Activated CD4-positive, alpha-beta T cell treated with anti-CD3 and anti-CD28 coated beads for 1 hour (primary cell): ENCODE measurements at regions not wholly inside any gene's neighbourhood (a gene's known extent, or its start where the extent isn't known, plus 50 kb on each side); places are given as distances from the start of the nearest gene placed in this dataset.

Experiments
- DNase-seq: peaks from one replicate; pipeline ENCODE4 v3.0.0-alpha.2; 2020

DNA sequence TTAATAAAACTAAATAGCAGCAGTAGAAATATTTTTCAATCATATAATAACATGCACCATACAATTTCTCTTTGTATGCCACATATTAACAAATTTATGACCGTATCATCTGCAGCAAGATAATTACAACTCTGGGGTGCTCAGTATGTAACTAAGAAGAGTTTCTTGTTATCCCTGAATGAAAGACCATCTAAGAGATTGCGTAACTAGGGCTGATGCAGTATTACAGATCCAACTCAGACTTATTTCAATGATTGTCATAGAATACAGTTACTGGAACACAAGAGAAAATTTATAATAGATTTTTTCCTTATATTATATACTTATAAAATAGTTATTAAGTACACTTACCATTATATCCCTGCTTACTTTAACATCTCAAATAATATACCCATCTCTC is 305.1 kb downstream of the SLITRK1 start:
- no peak for DNase-seq

DNA sequence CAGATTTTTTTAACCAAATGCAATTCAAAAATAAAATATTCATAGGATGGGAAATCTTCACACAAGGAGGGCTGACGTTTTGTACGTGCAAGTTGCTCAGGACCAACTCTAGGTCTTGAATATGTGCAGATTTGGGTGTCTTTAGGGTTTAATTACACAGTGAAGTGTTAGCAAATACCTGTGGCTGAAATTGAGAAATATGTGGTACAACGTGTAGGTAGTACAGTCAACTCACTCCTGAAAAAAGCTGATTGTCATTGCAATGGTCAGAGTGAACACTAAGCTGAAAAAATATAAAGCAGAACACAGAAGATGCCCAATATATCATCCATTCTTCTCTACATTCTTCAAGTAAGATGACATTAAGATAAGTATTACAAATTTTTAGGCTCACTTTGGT is 314.3 kb downstream of the SLITRK1 start:
- DNase-seq: no peak

DNA sequence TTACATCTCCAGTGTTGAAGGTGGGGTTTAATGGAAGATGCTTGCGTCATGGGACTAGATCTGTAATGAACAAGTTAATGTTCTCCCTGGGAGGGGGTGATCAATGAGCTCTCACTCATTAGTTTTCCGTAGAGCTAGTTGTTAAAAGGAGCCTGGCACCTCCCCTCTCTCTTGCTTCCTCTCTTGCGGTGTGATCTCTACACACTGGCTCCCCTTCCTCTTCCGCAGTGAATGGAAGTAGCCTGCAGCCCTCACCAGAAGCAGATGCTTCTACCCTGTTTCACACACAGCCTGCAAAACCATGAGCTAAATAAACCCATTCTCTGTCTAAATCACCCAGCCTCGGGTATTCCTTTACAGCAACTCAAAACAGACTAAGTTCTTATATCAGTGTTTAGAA is 318.8 kb downstream of the SLITRK1 start:
- no peak for DNase-seq

DNA sequence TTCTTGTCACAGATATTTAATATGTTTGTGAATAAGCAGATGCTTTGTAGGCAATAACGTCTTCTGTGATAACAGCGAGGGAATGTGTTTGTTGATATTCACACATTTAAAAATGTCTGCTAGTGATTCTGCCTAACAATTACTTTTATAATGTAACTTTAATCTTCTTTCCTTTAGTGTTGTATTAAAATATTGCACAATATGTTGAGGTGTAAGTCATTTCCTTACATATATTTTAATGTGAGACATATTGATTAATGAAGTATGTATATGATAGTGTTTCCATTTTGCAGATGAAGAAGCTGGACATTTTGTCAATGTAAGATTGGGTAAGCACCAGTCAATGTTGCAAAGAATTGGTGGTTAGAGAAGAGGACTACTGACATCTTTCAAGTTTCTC is 324.4 kb downstream of the SLITRK1 start:
- DNase-seq: no peak

DNA sequence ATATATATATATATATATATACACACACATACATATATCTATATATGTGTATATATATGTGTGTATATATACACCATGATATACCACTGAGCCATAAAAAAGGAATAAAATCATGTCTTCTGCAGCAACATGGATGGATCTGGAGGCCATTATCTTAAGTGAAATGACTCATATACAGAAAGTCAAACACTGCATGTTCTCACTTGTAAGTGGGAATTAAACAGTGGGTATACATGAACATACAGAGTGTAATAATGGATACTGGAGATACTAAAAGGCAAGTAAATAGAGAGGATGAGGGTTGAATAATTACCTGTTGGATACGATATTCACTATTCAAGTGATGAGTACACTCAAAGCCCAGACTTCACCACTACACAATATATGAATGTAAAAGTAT is 332.6 kb downstream of the SLITRK1 start:
- DNase-seq: no peak

DNA sequence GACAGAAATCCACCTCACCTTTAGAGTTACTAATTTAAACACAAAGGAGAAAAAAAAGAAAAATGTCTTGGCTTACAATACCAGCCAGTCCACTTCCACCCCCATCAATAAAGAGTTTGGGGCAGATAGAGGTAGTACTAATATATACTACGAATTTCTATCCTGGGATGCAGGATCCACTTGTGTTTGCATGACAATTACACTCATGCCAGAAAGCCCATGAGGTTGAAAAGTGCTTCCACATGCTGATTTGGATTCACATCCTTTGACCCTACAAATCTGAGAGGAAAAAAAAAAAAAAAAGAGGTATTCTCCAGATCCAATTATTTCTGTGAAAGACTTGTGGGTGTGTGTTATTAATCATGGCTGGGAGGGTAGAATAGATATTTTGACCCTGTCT is 335.2 kb downstream of the SLITRK1 start:
- DNase-seq: no peak

DNA sequence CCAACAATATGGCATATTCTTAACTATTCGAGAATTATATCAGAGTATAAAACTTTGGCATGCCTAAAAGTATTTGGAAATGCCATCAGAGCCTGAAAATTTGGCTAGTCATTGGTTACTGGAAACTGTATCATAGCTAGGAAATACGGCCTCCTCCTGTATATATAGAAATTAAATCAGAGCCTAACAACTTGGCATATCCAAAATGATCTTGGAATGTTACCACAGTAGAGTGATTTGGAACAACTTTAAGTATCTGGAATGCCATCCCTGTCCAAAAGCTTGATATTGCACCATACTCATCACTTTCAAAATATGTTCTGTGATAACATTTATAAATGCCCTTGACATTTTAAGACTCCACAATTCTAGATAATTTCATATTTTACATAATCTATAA is 335.8 kb downstream of the SLITRK1 start:
- no peak for DNase-seq

DNA sequence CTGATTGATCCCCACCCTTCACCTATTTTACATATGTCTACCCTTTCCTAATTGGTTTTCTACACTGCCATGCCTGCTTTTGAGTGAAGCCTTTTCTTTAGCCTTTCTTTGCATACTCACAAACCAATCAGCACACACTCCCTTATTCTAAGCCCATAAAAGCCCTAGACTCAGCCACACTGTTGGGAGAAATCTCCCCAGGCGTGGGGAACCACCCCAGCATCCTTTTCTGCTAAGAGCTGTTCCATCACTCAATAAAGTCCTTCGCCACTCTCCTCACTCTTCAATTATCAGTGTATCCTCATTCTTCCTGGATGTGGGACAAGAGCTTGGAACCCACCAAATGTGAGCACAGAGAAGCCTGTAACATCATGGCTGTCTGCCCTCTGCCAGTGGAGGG is 343.6 kb downstream of the SLITRK1 start:
- DNase-seq: no peak

DNA sequence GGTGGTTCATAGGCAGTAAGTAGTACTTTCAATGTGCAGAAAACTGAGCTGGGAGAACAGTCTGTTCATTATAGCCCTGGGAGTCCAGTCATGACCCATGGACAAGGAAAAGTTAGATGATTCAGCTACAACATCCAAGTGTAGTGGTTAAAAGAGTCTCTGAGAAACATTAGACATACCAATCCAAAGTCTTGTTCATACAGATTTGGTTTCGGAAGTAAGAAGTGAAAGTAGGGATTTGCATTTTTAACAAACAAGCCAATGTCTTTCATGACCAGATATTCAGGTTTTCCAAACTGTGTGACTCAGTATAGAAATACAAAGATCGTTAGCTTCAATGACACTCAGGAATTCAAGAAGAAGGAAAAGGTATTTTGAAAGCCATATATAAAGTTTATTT is 345.3 kb downstream of the SLITRK1 start:
- DNase-seq: no peak

DNA sequence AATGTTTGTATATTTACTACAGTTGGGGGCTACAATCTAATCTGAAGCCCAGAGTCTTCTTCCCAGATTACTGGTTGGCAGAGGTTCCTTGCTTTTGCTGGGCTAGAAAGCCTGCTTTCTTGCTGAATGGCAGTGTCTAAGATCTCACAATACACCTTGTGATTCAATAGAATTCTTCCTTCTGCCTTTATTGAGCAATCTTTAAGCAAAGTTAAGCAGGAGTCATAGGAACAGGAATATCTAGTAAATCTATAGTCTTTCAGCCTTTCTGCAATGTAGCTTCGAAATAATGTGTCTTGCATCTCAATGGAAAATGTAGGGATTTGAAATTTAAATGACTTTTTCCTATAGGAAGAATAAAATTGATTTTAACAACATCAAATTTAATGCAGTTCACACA is 346.1 kb downstream of the SLITRK1 start:
- DNase-seq: no peak

DNA sequence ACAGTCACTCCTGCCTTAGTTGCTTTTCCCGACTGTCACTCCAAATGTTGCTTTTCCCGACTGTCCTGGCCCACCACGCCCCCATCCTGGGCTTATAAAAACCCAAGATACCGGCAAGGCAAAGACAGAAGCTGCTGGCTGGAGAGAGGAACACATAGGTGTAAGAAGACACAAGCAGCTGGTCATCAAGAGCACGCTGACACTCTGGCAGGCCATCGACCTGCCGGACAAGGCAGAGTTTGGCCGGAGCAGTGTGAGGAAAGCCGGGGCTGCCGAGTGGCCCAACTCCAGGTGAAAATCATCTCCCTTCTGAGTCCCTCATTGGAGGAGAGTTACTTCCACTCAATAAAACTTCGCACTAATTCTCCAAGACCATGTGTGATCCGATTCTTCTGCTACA is 349.5 kb downstream of the SLITRK1 start:
- no peak for DNase-seq

DNA sequence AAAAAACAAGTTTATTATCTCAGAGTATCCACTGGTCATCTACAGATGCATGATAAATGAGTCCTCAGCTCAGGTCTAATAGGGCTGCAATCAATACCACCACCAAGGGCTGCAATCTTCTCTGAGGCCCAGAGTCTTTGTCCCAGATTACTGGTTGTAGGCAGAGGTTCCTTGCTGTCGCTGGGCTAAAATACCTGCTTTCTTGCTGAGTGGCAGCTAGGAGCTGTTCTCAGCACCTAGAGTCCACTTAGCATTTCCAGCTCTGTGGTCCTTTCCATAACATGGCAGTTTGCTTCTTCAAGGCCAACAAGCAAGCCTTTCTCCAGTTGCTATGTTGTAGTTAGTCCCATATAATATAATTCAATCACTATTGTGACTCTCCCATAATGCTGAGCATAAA is 351.3 kb downstream of the SLITRK1 start:
- no peak for DNase-seq

DNA sequence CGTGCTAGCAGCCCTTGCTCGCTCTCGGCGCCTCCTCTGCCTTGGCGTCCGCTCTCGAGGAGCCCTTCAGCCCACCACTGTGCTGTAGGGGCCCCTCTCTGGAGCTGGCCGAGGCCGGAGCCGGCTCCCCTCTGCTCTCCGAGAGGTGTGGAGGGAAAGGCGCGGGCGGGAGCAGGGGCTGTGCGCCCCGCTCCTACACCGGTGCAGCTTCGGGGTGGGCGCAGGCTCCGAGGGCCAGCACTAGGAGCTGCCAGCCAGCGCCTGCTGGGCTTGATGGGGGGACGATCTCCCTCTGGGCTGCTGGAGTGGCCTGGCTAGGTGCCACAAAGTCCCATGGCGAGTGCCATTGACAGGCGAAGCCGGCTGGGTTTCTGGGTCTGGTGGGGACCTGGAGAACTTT is 365.5 kb downstream of the SLITRK1 start:
- DNase-seq: no peak

DNA sequence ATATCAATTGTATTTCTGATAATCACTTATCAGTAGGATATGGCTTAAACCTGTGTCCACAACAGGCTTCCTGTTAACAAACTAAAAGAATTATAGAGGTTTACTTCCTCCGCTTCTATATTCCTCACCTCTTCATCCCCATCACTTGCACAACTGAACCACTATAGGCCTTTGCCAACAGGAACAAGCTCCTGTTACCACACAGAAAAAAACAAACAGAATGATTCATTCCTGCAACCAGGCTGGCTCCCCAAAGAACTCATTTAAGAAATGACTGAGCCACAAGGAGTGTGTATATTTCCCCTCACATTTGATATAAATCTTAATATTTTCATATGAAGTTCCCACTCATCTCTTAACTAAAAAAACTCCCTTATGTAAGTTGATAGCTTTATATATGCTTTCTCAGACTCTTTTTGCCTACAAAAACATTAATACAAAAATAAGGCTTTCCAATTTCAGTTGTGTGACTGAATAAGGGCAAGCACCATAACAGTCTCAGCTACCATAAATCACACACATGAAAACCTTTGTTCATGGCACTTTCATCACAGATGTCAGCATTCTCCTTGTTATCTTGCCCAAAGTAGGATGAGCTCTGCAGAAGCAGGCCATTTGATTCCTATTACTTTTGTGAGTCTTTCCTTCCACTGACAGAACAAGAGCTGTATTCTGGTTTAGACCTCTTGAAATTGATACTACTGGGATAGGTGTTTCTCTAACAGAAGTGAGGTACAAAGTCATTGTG is 366.8 kb downstream of the SLITRK1 start:
- DNase-seq: no peak

DNA sequence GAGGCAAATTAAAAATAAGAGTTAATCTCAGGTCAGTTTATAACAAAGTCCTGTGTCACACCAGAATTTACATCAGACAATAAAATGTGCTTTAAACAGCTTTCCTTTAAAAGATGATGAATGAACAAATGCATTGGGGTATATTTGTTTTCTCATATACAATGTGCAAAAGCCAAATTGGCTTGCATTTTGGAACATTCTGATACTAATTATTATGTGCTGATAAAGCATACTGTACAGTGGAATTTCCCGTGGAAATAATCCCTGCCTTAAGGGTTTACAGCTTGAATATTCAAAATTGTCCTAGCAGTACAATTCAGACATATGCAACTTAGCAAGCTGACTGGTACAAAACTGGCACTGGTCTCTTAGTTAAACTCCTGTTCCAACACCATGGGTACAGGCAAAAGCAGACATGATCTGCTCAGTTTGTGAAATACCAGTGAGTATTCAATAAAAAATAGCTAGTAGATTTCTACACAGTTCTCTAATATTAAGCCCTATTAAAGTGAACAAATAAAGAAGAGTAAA is 373.4 kb downstream of the SLITRK1 start:
- DNase-seq: no peak

DNA sequence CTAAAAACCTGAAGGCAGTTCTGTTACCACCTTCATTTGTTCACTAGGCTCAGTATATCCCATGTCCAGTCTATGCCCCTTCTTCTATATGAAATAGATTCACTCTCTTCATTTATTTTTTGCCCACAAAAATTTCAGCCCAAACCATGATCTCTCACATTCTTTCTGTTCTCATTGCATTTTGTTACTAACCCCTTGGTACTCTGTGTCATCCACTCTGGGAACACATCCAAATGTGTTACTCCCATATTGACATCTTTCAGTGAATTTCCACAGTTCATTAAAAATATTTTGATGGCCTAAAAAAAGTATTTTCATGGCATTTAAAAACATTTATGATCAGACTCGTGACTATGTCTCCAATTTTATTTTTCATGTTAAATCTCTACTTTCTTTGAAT is 378.9 kb downstream of the SLITRK1 start:
- no peak for DNase-seq

DNA sequence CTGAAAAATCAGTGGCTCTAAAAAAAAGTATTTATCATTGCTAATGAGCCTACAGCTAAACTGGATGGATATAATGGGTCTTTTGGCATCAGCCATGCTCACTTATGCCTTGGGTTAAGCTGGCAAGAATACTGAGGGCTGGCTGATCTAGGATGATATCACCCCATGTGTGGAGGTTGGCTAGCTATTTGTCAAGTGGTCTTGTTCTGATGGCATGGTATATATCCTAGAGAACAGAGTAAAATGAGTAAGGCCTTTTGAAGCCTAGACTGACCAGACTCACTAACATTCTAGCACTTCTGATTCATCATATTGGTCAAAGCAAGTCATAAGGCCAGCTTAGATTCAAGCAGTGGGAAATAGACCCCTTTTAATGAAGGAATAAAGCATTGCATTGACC is 383.0 kb downstream of the SLITRK1 start:
- DNase-seq: no peak

DNA sequence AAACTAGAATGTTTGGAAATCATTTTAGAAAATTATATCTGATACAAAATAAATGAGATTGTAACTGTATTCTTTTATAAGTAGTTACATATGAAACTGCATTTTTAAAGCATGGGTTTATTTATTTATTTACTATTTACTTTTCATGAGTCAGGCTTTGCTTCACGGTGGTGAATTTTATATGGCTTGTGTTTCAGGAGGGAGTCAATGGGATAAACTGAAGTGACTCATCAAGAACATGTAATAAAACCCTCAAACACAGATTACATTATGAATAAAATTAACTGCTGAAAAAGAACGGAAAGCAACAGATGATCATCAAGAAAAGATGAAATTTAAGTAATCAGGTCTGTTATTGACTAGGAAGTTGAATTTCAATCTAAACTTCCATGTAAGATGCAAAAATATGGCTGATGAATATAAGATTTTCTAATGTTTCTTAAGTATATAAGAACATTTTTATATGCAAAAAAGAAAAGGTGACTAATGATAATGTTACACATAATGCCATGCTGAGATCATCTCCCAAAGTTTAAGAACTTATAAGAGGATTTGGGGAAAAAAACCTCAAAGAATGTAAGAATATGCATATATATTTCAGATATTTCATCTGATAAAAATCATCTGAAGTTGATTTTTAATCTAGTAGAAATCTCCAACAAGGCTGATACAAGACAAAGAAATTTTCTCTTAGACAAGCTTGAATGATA is 383.6 kb downstream of the SLITRK1 start:
- no peak for DNase-seq

DNA sequence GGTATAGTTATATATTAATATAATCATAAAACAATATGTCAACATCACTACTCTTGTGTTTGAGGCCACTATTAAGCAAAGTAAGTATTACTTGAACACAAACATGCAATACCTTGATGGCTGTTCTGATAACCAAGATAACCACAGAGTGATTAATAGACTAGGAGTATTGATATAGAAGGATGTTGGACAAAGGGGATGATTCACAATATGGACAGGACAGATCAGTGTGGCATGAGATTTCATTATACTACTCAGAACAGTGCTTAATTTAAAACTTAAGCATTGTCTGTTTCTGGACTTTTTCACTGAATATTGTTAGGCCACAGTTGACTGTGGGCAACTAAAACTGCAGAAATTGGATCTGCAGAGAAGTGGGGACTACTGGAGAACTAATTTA is 384.2 kb downstream of the SLITRK1 start:
- no peak for DNase-seq

DNA sequence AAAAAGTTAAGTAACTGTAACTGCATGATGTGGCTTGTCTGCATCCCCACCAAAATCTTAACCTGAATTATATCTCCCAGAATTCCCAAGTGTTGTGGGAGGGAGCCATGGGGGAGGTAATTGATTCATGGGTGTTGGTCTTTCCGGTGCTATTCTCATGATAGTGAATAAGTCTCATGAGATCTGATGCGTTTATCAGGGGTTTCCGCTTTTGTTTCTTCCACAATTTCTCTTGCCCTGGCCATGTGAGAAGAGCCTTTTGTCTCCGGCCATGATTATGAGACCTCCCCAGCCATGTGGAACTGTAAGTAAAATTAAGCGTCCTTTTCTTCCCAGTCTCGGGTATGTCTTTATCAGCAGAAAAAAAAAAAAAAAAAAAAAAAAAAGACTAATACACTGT is 385.8 kb downstream of the SLITRK1 start:
- DNase-seq: no peak

DNA sequence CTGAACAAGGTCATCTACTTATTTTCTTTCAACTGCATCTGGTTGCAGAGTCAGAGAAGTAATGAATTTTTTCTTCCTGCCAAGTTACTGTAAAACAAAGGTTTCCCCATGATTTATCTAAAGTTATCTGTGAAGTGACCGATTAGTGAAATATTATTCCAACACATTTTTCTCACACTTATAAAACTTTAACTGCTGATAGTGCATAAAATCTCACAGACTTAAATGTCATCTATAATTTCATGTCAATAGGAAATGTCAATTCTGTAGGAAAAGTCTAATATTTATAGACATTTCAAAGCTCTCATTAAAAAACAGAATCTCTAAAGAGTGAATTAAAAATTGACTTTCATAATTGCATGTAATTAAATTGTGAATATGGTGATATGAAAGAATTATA is 397.2 kb downstream of the SLITRK1 start:
- no peak for DNase-seq

DNA sequence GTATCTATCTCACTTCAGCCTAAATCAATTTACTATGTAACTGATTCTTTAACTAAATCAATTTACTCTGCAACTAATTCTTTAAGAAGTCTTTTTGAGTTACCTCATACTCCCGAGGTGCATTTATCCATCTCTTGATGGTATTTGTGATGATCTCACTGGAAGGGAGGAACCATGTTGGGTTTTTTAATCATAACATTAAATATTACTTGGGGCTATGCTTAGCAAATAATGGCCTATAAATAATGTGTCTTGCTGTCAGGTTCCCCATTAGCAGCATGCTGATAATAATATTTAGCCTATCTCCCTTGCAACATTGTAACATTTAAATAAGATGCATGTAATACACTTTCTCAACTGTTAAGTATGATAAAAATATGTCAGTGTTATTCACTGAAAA is 411.3 kb downstream of the SLITRK1 start:
- DNase-seq: no peak

DNA sequence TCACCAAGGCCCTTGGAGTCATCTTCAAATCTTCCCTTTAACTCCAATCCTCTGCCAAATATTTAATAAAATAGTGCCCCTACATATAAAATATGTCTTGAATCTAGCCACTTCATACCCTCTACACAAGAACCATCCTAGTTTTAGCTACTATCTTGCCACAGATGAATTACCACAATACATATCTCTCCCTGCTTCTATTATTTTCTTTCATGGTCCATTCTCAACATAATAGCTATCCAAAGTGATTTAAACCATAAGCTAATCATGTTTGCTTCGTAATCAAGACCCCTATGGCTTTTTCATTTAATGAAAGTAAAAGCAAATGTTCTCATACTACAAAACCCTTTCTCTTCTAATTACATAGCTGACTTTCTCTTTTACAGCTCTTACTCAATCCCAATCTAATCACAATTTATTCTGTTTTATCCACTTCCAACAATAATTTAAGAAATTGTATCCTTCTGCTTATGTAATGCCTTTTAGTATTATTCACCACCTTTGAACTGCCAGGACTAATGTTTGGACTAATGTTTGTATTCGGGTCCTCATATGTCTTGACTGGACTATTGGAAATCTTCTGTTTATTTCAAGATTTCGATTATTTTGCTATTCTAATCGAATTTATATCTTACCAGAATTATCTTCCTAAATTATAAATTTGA is 412.0 kb downstream of the SLITRK1 start:
- DNase-seq: no peak

DNA sequence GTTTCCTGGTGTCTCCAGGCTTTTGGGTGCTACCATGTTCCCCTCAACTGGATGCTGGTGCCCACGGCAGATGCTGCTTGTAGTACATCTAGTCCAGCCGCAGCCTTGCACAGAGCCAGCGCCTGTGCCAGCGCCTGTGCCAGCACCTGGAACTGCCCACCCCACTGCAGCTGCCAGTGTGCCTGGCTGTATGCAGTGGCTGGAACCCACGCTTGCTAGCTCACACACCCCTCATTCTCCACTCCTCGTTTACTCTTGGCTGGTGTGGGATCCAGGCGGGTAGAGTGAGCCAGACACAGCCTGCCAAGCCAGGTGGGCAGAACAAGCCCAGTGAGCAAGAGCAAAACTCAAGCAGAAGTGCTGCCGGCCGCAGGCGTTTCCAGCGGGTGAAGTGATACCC is 428.6 kb downstream of the SLITRK1 start:
- DNase-seq: no peak
